Caco-2 (cell line): ENCODE measurements at regions not wholly inside any gene's neighbourhood (a gene's known extent, or its start where the extent isn't known, plus 50 kb on each side); places are given as distances from the start of the nearest gene placed in this dataset.

Experiments
- BruUV-seq: library from RNA; stranded (reverse); fragments of 400-500 nt; replicated peaks from 2 replicates; lab custom pipeline; 2021; lab: Mats Ljungman, UMichigan
- CTCF ChIA-PET: fragments of 300-600 bp; sonication (Branson Sonifier 250); formaldehyde crosslinking; loops from one replicate; lab custom pipeline; 2022; ENCODE audit warnings: antibody characterized with exemption; lab: Charles Lee
- POLR2A ChIA-PET: fragments of 300-600 bp; sonication (Branson Sonifier 250); formaldehyde crosslinking; loops from one replicate; lab custom pipeline; 2022; ENCODE audit warnings: antibody characterized with exemption; lab: Charles Lee
- DNase-seq, 2 experiments: peaks; one replicate each; pipeline versions ENCODE4 v3.0.0 to v3.0.0-alpha.2; 2020 to 2022
- H3K27me3 ChIP-seq: replicated peaks from 2 replicates; pipeline ENCODE4 v1.6.0; 2011; ENCODE audit warnings: low read length; ENCODE audit not compliant: control insufficient read depth, insufficient read depth
- H3K36me3 ChIP-seq: 2 replicates; pipeline ENCODE4 v1.5.1; 2011; ENCODE audit warnings: low read length; ENCODE audit not compliant: control insufficient read depth, insufficient read depth
- H3K4me1 ChIP-seq: fragments of 250-450 bp; sonication (Bioruptor Pico); 2 replicates; pipeline ENCODE4 v1.5.1; 2020; ENCODE audit warnings: mild to moderate bottlenecking
- H3K4me3 ChIP-seq: 2 replicates; pipeline ENCODE4 v1.5.1; 2011; ENCODE audit warnings: low read depth, mild to moderate bottlenecking, control low read depth, low read length
- H3K9me3 ChIP-seq: fragments of 250-450 bp; sonication (Bioruptor Pico); 2 replicates; pipeline ENCODE4 v1.5.1; 2020; ENCODE audit warnings: mild to moderate bottlenecking, moderate library complexity
- H3K27ac Mint-ChIP-seq: one replicate; pipeline ENCODE4 v1.8.0; 2022; ENCODE audit warnings: mixed read lengths; ENCODE audit not compliant: unreplicated experiment
- H3K27me3 Mint-ChIP-seq: one replicate; pipeline ENCODE4 v1.8.0; 2022; ENCODE audit warnings: mixed read lengths; ENCODE audit not compliant: insufficient read depth, unreplicated experiment
- H3K36me3 Mint-ChIP-seq: one replicate; pipeline ENCODE4 v1.8.0; 2022; ENCODE audit warnings: mild to moderate bottlenecking, mixed read lengths; ENCODE audit not compliant: insufficient read depth, unreplicated experiment
- H3K4me1 Mint-ChIP-seq: one replicate; pipeline ENCODE4 v1.8.0; 2022; ENCODE audit warnings: low read depth, mixed read lengths; ENCODE audit not compliant: unreplicated experiment
- H3K4me3 Mint-ChIP-seq: one replicate; pipeline ENCODE4 v1.8.0; 2022; ENCODE audit warnings: mild to moderate bottlenecking, moderate library complexity, mixed read lengths; ENCODE audit not compliant: unreplicated experiment
- H3K9me3 Mint-ChIP-seq: one replicate; pipeline ENCODE4 v1.8.0; 2022; ENCODE audit warnings: mixed read lengths; ENCODE audit not compliant: unreplicated experiment
- CTCF ChIP-seq, 2 experiments: fragments of 200-600 bp in 1 of 2; IDR thresholded peaks; 1 replicate in 1 of 2; 2 replicates in 1 of 2; pipeline versions ENCODE4 v1.5.1 to v1.8.0; 2011 to 2022; ENCODE audit warnings: antibody characterized with exemption in 1 of 2, control low read depth in 1 of 2, inconsistent platforms in 1 of 2, low read depth in 1 of 2, low read length in 1 of 2, mild to moderate bottlenecking in 1 of 2, moderate library complexity in 1 of 2; ENCODE audit not compliant: insufficient read depth in 1 of 2, severe bottlenecking in 1 of 2, unreplicated experiment in 1 of 2
- intact Hi-C: fragments of 100-400 bp; cut with micrococcal nuclease; formaldehyde crosslinking; loops from one replicate; pipeline ENCODE4 v1.10.0; 2022; ENCODE audit not compliant: unreplicated experiment

GRCh38 chr12:17595111-17595510, 494.9 kb downstream of the RERGL start:
- Mint-ChIP-seq H3K27me3 (no peaks in the 10 kb centered on the region), H3K27ac (no peak overlapping the region), H3K4me3 (no peak overlapping the region), H3K36me3 (no peaks in the 10 kb centered on the region), H3K4me1 (no peaks in the 10 kb centered on the region), H3K9me3 (no peaks in the 10 kb centered on the region)
- intact Hi-C loops: no loop called here
- Histone ChIP-seq H3K4me1 (no peaks in the 10 kb centered on the region), H3K4me3 (no peak overlapping the region), H3K27me3 (no peaks in the 10 kb centered on the region), H3K9me3 (no peaks in the 10 kb centered on the region), H3K36me3 (no peaks in the 10 kb centered on the region)
- no peak for DNase-seq
- no TSS peak for BruUV-seq
- POLR2A ChIA-PET: no interaction called here
- no peak for TF ChIP-seq CTCF (IDR thresholded peaks at IDR 0.05; ENCODE audit: insufficient read depth in 1 of 2, low read depth in 1 of 2, low read length in 1 of 2, severe bottlenecking in 1 of 2, unreplicated experiment in 1 of 2)
- CTCF ChIA-PET: no interaction called here

- Histone ChIP-seq H3K36me3 (no peaks in the 10 kb centered on the region), H3K4me1 (no peaks in the 10 kb centered on the region), H3K4me3 (no peak overlapping the region), H3K27me3 (no peaks in the 10 kb centered on the region), H3K9me3 (no peaks in the 10 kb centered on the region)
- H3K27me3 Mint-ChIP-seq: peaks cover 5% of the 10 kb centered on the region
- H3K4me3 Mint-ChIP-seq: no peak overlapping the region
- ChIA-PET CTCF (no interaction called here), POLR2A (no interaction called here)
- H3K36me3 Mint-ChIP-seq: no peaks in the 10 kb centered on the region
- no peaks in the 10 kb centered on the region for H3K4me1 Mint-ChIP-seq
- no peak for DNase-seq
- BruUV-seq: no TSS peak
- H3K9me3 Mint-ChIP-seq: no peaks in the 10 kb centered on the region
- H3K27ac Mint-ChIP-seq: no peak overlapping the region
- no peak for TF ChIP-seq CTCF (IDR thresholded peaks at IDR 0.05; ENCODE audit: insufficient read depth in 1 of 2, low read depth in 1 of 2, low read length in 1 of 2, severe bottlenecking in 1 of 2, unreplicated experiment in 1 of 2)
- intact Hi-C loops: no loop called here
Measured at GRCh38 chr12:17593715-17594406, 496.1 kb downstream of the RERGL start.

GRCh38 chr12:17592472-17592871, 497.5 kb downstream of the RERGL start:
- ChIA-PET POLR2A (no interaction called here), CTCF (no interaction called here)
- TF ChIP-seq CTCF (IDR thresholded peaks at IDR 0.05; ENCODE audit: insufficient read depth in 1 of 2, low read depth in 1 of 2, low read length in 1 of 2, severe bottlenecking in 1 of 2, unreplicated experiment in 1 of 2): no peak
- H3K9me3 ChIP-seq: no peaks in the 10 kb centered on the region
- Mint-ChIP-seq H3K27ac (no peak overlapping the region), H3K9me3 (no peaks in the 10 kb centered on the region), H3K27me3 (peaks cover 5% of the 10 kb centered on the region), H3K4me1 (no peaks in the 10 kb centered on the region), H3K4me3 (no peak overlapping the region), H3K36me3 (no peaks in the 10 kb centered on the region)
- no peak for DNase-seq
- no TSS peak for BruUV-seq
- H3K4me3 ChIP-seq: no peak overlapping the region
- H3K27me3 ChIP-seq: no peaks in the 10 kb centered on the region
- H3K36me3 ChIP-seq: no peaks in the 10 kb centered on the region
- intact Hi-C loops: no loop called here
- H3K4me1 ChIP-seq: no peaks in the 10 kb centered on the region
